Right lung (tissue), 2 donors: ENCODE measurements at regions not wholly inside any gene's neighbourhood (a gene's known extent, or its start where the extent isn't known, plus 50 kb on each side); places are given as distances from the start of the nearest gene placed in this dataset.
"Not testable (repeated sequence)": the region's sequence is repeated elsewhere in the genome, so short reads cannot be mapped to it uniquely, and the experiment has no call there.

ENCODE experiments used
- DNase-seq, 2 donors: peaks; one replicate each; pipeline ENCODE4 v3.0.0-alpha.2; 2013

DNA sequence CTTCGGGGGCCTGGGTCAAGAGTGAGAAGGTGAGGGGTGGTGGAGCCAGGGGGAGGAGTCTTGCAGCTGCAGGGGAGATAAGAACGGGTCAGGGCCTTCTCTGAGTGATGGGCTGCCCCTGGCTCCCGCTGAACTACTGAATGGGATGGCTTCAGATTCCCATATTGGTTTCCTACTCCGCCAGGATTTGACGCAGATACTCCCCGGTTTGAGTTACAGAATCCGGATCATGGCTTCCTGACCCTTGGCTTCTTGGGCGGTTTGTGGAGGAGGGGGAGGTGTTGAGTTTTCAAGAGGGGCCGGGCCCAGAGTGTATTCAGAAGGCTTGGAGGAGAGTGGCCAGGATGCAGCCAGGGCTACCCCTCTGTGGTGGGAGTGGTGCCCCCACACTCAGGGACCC lies 119.9 kb upstream of the ATP2B2 start:
- DNase-seq, result no peak

DNA sequence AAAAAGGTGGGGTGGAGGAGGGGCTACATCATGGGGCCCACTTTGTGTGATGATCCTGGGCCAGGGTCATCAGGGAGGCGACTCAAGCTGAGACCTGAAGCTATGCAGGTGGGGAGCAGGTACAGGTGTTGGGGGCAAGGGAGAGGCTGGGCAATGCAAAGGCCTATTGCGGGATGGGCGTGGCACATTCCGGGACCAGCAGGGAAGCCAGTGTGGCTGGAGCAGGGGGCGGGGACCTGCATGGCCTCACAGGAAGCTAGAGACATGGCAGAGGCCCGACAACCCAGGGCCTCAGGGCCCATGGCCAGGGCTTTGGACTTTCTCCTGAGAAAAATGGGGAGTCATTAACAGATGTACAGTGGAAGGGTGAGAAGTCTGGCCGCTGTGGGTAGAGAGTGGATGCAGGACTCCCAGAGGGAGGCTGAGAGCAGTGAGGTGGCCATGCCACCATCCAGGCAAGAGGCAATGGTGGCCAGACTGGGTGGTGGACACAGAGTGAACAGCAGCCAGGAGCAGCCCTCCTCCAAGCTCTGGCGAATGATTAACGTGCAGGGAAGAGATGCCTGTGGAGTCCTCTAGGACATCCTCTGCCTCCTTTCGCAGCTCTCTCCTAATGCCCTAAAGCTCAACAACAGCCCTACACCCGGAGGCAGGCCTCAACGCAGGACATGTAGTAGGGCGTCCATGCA lies 122.6 kb upstream of the ATP2B2 start:
- no peak for DNase-seq

DNA sequence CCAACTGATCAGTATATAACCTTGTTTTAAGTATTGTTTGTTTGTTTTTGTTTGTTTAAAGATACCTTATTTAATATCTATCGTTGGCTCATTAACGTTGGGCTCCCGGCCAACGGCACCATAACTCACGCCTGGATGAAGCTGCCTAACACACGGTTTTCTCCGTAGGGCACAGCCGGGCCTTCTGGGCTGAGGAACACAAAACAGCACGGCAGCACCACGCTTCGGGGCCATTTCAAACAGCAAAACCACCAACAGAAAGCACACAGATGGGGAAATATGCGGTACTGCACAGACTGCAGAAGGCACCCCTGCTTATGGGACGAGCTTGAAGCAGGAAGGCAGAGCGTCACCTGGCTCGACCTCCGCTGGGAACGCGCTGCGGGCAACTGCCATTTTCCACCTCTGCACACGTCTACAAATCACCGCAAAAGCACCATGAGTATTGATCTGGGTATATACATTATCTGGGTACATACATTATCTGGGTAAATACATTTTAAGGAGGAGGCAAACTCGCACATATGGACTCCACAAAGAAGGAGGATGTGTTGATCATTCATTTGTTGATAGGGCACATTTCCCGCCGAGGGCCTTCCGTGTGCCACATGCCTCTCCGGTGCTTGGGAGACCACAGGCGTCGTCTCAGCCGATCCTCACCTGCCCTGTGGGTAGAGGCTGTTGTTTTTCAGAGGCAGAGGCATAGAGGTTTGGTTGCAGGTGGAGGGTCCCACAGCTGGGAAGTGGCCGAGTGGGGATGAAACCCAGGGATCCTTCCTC lies 123.7 kb upstream of the ATP2B2 start:
- no peak for DNase-seq

DNA sequence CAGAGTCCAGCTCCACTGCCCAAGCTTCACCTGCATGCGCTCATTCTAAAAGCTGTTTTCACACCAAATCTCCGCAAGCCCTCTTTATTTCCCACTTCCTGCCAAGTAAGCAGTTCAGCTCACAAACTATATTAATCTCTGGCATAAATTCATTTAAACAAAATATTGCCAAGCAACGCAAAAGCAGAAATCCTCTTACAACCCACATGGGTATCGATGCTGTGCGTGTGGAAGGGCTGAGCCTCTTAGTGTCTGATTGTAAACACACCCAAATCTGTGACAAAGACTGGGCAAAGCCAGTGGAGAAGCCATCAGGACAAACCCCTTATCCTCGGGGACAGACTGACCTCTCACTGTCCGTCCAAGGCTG lies 124.3 kb upstream of the ATP2B2 start:
- no peak for DNase-seq

DNA sequence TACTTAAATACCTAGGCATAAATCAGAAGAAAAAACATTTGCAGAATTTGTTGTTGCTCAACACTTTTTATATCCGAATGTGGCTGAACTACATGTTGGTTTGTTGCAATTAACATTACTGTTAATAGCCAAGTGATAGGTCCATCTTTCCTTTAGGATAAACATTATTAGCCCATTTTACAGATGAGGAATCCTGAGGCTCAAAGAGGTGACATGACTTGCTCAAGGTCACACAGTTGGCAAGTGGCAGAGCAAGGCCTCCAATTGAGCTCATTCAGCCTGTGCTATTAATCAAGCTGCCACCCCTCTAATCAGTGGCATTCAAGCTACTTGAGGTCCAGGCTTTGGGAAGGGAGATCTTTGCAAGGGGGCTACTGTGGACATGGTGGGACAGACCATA lies 125.8 kb upstream of the ATP2B2 start:
- DNase-seq, result no peak

DNA sequence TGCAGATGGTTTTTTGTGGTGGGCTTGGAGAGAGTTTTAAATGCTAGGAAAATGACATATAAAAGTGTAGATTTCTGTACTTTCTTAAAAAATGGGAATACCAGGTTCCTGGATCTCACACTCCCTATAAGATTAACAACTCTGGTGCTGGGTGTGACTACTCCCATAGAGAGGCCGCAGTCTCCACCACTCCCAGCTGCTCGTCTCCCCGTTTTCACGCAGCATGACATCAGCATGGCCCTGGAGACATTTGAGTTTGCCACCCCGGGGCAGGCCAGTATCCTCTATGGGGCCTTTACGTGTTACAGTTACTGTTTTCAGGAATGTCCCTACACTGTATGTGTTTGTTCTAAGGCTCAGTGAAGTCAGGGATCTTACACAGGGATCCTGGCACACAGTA lies 126.7 kb upstream of the ATP2B2 start:
- DNase-seq, result no peak

DNA sequence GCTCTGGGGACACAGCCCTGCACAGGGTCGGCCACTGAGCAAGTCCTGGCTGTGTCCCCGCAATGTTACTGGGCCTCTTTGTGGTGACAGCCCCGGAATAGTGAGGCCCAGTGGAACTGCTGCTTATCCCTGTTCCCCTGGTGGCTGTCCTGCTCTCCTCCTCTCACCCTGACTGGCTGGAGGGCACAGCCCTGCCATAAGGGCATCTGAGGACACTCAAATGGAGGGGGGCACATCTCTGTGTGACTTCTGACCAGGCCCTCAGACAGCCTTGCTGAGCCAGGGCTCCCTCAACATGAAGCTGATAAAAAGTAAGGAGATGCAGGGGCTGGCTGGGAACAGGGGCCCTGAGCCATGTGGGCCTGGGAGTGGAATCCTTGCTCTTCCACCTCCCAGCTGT lies 127.4 kb upstream of the ATP2B2 start:
- no peak for DNase-seq

DNA sequence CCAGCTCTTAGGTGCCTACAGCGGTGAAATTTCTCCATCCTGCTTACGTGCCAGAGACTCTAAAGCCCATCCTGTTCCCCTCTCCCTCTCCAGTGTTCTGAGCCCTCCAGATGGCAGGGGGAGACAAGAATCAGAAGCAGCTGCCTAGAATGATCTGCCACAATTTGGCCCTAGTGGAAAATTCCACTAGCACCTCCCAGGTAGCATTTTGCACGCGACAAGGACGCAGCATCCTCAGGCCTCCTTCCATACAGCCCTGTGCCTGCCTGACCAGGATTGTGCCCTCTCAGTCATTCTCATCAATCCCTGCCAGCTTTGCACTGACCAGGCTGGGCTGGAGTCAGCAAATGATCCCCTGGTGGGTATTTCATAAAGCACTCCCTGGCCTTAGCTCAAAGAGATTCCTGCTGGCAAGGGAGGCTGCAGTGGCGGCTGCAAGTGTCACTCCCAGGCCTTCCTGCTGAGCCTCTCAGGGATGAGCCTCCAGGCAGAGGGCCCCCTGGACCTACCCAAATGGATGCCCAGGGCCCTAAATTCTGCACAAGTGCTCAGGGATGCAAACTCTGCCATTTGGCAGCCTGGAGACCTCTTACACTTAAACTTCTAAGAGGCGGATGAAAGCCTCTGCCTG lies 130.2 kb upstream of the ATP2B2 start:
- no peak for DNase-seq

DNA sequence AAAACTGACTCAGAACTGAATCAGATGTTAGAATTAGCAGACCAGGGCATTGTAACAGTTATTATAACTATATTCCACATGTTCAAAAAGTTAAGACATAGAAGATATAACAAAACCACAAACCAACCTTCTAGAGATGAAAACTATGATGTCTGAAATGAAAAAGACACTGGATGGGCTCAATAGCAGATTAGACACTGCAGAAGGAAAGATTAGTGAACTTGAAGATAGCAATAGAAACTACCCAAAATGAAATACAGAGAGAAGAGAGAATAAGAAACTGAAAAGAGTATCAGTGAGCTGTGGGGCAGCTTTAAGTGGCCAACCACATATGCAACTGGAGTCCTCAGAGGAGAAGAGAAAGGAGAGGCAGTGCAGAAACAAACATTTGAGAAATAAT lies 132.0 kb upstream of the ATP2B2 start:
- DNase-seq, result no peak

DNA sequence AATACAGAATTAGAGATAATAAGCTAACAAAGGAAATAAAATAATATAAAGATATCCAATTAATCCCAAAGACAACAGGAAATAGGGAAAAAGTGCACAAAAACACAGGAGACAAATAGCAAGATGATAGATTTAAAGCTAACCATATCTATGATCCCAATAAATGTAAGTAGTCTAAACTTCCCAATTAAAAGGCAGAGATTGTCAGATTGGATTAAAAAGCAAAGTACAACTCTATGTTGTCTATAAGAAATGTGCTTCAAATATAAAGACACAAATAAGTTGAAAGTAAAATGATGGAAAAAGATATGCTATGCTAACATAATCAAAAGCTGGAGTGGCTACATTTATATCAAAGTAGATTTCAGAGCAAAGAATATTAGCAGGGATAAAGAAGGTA lies 133.1 kb upstream of the ATP2B2 start:
- no peak for DNase-seq

DNA sequence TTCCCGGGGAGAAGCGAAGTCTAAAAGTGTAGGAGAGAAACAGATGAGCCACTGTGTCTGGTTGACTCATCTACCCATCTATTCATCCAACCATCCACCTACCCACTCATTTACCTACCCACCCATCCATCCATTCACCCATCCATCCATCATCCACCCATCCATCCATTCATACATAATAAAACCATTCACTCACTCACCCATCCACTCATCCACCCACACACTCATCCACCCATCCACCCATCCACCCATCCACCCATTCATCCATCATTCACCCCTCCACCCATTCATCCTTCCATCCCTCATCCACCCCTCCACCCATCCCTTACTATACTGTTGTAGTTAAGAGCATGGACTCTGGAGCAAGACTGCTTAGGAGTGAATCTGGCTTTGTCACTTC lies 136.4 kb upstream of the ATP2B2 start:
- no peak for DNase-seq

DNA sequence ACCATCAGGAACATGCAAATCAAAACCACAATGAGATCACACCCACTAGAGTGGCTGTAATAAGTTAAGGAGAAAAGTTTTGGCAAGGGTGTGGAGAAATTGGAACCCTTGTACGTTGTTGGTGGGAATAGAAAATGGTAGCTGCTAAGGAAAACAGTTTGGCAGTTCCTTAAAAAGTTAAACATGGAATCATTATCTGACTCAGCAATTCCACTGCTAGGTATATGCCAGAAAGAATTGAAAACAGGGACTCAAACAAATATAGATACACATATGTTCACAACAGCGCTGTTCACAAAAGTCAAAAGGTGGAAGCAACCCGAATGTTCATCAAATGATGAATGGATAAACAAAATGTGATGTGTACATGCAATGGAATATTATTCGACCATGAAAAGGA lies 138.8 kb upstream of the ATP2B2 start:
- no peak for DNase-seq

DNA sequence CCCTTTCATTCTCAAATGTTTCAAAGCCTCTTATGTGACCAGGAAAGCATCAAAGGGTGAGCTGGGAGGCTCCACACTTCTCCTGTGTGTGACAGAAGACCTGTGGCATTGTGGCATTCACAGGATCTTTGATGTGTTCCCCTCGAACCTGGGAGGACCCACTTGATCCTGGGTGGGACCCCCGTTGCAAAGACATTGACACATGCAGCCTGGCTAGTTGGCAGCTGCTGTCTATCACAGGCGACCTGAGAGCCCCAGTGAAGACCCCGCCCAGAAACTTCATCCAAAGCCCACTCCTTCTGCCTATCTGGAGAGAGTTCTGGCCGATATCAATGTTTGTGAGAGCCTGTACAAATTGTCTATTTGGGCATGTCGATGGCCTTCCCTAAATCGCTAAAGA lies 140.4 kb upstream of the ATP2B2 start:
- no peak for DNase-seq

DNA sequence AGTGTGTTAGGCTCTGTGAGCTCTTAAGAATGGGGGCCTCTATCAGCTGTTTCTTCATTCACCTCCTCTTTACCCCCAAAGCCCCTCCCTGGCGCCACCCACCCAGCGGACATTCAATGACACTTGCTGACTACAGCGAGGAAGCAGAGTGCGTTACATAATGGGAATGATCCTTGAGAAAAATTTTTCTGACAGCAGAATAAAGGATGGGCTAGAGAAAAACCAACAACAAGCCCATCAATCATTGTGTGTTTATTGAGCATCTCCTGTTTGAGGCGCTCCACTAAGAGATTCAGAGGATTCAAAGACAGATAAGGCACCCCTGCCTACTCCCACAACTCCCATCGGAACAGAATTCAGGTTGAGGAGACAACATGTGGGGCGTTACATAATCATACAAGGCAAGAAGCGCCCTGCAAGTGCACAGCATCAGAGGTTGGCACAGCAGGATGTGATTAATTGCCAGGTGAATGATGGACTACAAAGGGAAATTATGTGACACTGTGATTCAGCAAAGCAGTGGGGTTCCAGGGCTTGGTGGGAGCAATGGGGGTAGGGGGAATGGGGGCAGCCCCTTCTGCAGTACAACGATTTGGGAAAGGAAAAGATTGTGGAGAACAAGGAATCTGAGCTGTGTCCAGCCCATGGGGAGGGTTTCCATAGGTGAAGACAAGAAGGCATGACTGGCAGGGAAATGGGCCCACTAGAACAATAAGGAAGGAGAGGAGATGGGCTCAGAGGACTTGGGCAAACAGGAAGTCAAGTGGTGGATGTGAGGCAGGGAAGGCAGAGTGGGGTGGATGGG lies 141.3 kb upstream of the ATP2B2 start:
- no peak for DNase-seq

DNA sequence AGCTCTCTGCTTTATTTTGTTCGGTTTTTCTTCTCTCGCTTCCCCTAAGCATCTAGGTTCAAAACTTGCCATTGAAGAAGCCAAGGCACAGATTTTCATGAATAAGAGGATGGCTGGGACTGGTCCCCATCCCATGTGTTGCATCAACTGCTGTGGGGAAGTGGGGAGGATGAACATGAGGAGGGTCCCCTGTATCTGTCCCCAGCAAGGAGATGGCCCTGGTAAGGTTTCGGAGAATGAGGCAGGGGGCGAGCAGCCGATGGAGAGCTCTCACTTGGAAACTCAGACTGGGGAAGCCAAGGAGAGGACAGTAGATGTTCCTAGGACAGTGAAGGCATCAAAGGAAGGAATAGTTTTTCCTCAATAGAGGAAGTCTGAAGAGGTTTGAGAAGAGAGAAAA lies 142.0 kb upstream of the ATP2B2 start:
- DNase-seq, result no peak

DNA sequence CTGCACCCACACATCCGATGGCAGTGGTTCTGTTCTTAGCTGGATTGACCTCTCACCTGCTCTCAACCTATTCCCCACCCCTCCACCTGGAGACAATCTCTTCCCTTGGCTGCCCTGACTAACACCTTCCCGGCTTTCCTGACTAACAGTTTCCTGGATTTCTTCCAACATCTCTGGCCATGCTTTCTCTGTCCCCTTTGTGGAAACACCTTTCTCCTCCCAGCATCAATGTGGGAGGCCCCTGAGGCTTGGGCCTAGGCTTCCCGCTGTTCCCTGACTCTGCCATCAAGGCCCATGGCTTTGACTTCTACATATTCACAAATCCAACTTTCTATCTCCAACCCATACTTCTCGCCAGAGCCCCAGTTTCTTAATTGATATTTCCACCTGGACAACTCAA lies 142.8 kb upstream of the ATP2B2 start:
- DNase-seq, result no peak

DNA sequence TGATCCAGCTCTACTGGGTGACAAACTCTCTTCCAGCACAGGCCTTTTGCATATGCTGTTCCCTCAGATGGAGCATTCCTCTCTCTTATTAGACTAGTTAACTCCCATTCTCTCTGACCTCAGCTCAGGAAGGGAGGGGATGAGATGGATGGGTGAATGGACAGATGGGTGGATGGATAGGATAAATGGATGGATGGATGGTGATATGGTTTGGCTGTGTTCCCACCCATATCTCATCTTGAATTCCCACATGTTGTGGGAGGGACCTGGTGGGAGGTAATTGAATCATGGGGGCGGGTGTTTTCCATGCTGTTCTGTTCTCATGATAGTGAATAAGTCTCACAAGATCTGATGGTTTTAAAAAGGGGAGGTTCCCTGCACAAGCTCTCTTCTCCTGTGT lies 144.1 kb upstream of the ATP2B2 start:
- DNase-seq, result not testable (repeated sequence)

DNA sequence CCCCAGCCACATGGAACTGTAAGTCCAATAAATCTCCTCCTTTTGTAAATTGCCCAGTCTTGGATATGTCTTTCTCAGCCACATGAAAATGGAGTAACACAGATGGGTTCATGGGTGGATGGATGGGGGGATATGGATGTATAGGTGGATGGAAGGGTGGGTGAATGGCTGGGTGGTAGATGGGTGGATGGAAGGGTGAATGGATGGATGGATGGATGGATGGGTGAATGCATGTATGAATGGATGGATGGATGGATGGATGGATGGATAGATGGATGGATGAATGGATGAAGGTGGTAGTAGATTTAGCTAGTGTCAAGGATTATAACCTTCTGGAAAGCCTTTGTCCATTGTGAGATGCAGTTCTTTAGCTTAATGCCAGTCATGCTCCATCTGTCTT lies 146.1 kb upstream of the ATP2B2 start:
- no peak for DNase-seq

DNA sequence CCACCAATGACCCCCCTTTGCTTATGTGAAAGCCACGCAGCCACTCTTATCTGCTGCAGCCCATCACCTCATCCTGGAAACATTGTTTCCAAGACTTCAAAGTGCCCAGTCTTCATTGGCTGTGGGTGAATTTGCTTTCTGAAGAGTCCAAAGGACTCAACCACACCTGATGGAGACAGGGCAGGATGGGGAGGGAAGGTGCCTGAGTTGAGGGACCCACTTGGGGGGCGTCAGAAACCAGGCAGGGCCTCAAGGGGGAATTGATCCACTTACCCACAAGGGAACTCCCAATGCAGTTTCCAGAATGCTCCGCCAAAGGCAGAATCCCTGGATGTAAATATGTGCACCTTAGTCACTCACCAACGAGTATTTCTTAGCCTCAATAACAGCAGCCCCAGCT lies 147.9 kb upstream of the ATP2B2 start:
- no peak for DNase-seq

DNA sequence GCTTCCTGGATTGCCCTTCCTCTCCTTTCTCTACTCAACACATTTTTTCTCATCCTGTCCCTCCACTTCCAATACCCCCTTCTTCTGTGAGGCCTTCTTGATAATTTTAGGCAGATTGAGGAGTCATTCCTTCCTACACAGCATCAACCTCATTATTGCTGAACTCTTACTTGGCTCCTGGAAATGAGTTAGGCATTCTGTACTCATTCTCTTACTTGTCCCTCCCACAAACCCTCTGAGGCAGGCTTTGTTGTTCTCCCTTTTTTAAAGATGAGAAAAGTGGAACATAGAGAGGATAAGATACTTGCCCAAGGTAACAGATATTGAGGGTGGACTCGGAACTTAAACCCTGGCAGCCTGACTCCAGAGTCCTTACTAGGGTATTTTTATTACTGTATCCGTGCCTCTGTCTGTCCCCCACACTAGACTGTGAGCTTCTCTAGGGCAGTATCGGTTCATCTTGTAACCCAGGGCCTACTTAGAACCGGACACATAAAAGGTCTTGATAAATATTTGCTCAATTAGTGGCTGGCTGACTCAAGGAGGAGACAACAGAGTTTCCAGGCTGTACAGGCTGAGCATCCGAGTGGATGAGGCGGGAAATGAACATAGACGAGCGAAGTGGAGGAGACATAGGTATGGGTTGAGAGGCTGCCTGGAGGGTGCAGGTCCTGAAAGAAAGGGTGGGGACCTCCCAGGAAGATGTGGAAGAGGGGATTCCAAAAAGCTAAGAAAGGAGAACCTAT lies 148.7 kb upstream of the ATP2B2 start:
- DNase-seq, result no peak

DNA sequence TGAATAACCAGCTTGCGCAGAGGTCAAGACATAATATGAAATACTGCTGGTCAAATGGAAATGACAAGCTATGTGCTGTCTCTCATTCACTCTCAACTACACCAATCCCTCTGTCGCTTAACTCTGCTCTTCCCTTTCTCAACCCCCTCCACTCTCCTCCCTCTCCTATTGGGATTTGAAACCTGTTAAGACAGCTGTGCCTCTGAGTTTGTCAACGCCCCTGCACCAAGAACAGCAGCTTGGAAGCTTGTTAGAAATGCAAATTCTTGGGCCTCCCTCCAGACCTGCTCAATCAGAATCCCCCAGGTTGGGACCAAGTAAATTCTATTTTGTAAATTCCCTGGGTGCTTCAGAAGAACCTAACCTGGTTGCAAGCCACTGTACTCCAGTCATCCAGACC lies 149.7 kb upstream of the ATP2B2 start:
- no peak for DNase-seq

DNA sequence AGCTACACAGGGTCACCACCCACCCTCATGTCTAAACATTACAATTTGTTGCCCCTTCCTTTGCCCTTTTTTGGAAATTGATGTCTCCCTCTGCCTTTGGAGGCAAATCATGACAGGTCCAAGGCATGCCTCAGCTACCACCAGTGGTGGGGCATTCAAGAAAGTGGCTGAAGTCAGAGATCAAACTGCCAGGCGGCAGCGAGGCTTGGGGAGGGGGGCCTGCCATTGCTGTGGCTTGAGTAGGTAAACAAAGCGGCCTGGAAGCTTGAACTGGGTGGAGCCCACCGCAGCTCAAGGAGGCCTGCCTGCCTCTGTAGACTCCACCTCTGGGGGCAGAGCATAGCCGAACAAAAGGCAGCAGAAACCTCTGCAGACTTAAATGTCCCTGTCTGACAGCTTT lies 152.0 kb upstream of the ATP2B2 start:
- not testable (repeated sequence) for DNase-seq
